HG03139 (cell line): ENCODE measurements at regions not wholly inside any gene's neighbourhood (a gene's known extent, or its start where the extent isn't known, plus 50 kb on each side); places are given as distances from the start of the nearest gene placed in this dataset.

Source experiments
- ATAC-seq: cut with Tn5 transposase; IDR thresholded peaks from one replicate; pipeline ENCODE4 v1.9.1; 2021; ENCODE audit not compliant: unreplicated experiment

GRCh38 chr4:136796953-136797352, 735.3 kb downstream of the PCDH18 start:
- ATAC-seq, result no peak

DNA sequence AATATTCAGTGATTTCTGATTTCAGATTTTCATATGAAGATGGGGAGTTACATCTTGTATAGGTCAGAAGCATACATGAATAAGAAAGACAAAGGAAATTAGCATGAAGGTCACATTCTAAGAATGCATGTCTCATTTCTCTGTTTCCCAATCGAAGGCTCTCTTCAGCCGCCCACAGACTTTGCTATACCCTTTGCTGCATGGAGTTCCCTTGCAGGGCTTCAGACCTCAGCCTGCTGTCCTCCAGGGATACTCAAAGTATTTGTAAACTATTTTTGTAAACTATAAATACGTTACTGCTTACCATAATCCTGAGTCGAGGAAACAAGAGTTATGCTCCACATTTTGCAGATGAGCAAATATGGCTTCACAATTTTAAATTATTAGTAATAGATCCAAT, 738.4 kb downstream of the PCDH18 start:
- ATAC-seq, result no peak

DNA sequence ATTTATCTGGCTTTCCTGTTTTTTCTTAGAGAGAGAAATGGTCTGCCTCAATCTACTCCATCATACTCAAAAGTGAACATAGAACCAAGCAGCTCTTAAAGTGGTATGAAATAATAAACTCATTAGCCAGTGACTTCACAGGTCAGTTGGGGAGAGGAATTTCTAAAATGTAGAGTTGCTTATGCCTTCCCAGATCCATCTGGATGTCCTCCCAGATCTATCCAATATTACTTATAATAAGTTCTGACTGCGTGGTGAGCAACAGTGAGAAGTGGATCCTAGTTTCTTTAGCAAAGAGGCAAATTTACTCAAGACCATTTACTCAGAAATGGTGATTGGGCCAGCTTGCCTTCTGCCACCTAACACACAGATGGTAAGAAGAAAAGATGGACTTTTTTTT, 748.0 kb downstream of the PCDH18 start:
- no peak for ATAC-seq

DNA sequence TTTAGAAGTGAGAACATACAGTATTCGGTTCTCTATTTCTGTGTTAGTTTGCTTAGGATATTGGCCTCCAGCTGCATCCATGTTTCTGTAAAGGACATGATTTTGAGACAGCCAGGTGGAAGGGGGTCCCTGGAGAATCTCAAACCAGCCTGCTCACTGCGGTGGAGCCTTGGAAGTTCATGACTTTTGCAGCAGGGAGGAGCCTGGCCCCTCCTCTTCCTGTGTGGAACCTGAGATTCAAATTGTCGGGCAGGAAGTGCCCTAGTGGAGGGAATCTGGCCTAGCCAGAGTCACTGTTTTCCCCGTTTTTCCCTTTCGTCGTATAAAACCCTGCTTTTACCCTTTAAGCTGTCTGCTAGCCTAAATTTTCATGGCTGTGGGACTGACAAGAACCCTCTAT, 762.6 kb downstream of the PCDH18 start:
- ATAC-seq, result no peak

DNA sequence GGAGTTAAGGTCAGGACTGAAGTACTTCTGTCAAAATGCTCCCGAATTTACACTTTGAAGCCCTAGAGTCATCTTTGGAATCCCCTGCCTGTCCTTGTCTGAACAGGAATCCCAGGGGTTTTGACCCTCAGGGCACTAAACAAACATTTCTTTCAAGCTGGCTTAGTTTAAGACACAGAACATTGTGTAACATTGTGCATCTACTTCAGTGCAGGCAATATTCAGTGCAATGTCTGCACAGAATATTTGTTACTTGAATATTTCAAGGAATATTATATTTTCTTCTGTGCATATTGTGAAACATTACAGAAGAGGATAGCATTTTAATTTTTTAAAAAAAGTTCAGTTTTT, 763.4 kb downstream of the PCDH18 start:
- ATAC-seq, result no peak

DNA sequence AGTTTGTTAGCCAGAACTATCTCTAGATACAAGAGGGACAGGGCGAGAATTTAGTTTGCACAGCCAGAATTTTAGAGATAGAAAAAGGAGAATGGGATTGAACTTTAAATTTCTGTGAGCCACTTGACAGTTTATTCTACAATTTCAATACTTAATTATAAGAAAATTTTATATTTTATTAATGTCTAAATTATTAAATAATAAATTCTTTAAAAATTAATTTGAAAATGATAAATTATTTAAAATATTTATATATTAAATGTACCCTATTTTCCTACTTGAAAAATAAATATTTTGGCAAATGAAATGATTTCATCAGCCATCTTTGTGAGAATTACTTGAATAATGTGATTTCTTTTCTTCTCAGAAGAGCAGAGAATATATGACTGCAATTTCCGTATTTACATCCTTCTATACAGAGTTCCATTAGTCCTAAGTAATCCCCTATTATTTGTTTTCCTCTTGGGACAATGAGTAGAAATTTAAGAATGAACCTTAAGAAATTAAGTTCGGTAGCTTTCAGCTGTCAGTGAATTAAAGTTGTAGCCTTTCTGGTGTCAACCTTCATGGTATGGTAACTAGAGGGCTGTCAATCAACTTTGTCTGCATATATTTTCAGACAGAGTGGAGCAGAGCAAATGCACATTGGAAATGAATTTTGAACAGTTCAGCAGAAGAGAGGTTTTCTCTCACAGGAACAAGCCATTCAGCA, 763.9 kb downstream of the PCDH18 start:
- no peak for ATAC-seq

DNA sequence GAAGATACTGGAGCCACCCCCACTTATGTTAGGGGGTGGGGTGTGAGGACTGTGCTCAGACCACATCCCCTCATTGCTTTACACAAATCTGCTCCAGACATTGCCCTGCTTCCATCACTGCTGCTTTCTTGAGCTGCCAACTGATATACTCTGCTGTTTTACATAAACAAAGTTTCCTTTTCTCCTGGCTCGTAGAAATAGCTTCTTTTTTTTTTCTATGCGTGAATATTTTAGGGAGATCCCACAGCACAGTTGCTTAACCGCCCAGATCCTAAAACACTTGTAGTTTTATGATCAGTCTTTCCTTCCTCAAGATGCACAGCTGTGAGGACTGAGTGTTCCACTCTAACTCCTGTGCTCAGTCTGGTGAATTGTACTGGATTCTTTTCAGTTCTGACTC, 768.4 kb downstream of the PCDH18 start:
- ATAC-seq, result no peak

DNA sequence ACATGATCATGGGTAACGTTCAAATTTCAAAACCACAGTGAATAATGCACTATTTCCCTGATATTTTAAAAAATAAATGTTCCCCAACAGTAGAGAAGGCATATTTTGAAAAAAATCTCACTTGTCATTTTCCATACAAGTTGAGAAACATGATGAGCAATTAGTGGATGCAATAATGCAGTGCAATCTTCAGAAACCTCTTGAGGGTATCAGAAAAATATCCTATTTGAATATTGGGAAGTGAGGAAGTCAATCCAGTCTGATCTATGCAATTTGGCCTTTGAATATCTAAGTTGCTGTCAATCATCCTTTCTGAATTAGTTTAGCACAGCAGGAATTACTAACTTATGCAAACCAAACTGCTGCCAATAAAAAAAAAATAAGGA, 776.8 kb downstream of the PCDH18 start:
- no peak for ATAC-seq

DNA sequence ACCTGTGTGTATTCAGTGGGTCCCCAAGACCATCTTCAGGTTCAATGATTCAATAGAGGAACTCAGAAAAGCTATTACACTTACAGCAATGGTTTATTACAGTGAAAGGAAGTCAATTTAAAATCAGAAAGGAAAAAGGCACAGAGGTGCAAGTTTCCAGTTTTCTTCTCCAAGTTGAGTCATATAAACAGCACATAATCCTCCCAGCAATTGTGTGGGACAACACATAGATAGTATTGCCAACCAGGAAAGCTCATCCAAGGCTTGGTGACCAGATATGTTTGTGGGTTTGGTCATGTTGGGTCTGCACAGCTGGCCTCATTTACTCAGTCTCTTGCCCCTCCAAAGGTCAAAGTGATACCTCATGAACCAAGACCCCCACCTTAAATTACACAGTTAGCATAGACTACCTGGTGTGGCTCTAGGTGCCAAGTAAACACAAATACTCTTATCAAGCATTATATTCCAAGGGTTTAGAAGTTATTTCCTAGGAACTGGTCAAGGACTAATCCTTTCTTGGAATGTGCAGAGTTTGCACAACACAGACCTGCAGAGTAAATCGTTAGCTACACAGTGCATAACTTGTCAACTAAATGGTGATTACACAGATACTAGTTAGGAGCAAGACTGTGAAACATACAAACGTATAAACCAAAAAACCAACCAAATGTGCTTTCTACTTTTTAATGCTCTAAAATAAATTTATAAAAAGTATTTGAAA, 777.3 kb downstream of the PCDH18 start:
- ATAC-seq, result no peak

GRCh38 chr4:136751556-136751955, 780.7 kb downstream of the PCDH18 start:
- no peak for ATAC-seq

- no peak for ATAC-seq
Measured at GRCh38 chr4:136750897-136751296, 781.4 kb downstream of the PCDH18 start.

GRCh38 chr4:136749989-136750388, 782.3 kb downstream of the PCDH18 start:
- no peak for ATAC-seq

DNA sequence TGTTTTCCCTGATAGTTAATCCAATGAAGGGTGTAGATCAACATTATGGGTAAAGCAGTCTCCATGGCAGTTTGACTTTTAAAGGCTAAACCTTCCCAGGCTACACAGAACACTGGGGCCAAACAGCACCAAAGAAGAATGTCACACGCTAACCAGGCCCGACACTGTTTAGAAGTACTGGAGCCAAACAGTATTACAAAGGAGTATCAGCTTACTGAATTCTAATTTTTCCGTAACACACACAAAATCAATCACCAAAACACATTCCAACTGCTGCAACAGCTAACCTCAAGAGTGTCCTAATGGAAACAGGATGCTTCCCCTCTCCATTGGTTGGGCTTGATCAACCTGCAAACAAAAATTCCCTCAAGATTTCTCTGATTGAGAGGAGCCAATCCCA, 783.5 kb downstream of the PCDH18 start:
- ATAC-seq, result no peak

GRCh38 chr4:136748165-136748564, 784.1 kb downstream of the PCDH18 start:
- ATAC-seq, result no peak

GRCh38 chr4:136743238-136743637, 789.1 kb downstream of the PCDH18 start:
- no peak for ATAC-seq

DNA sequence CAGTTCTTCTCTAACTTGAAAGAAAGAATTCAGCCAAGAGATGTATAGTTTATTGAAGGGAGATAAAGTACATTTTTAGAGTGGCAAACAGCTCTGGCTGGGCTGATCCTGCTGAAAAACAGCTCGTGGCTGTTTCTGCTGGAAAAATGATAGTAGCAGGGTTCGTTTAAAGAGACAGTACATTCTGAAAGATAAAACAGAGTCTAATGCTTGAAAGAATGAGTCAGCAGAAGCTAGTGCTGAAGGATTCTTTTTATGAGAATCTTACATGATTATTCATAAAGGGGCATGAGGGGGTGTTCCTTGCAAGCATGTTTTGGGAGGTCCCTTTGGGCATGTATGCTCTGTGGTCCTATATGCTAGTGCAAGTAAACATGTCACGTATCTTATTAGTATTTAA, 790.0 kb downstream of the PCDH18 start:
- ATAC-seq, result no peak

DNA sequence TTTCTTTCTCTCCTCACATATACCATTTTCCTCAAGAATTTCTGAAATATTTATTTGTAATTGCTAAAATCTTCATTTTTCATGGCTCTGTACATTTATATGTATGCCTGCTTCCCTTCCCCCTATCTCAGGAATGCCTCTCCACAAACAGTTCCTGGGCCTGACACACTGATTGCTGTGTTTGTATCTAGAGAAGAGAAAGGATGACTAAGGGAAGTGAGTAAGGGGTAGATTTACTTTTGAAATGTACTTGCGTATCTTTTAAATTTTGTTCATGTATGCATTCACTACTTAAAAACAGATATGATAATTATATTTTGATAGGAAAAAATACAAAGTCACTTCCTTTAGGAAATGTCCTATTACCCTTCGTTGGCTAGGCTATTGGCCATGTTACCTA, 790.8 kb downstream of the PCDH18 start:
- no peak for ATAC-seq

- ATAC-seq, result no peak
Measured at GRCh38 chr4:136740326-136740725, 792.0 kb downstream of the PCDH18 start.

- ATAC-seq, result no peak
Measured at GRCh38 chr4:136737066-136737465, 795.2 kb downstream of the PCDH18 start.

DNA sequence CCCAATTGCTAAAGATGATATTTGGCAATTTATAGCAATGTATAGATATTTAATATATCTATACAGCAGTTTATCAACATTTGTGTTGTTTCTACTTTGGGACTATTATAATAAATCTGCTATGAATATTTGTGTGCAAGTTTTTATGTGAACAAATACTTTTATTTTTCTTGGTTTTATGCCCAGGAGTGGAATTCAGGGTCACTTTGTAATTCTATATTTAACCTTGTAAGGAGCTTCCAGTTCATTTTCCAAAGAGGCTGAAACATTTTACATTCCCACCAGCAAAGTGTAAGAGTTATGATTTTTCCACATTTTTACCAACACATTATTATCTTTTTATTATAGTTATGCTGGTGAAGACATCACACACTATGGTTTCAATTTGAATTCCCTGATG, 801.3 kb downstream of the PCDH18 start:
- ATAC-seq, result no peak

DNA sequence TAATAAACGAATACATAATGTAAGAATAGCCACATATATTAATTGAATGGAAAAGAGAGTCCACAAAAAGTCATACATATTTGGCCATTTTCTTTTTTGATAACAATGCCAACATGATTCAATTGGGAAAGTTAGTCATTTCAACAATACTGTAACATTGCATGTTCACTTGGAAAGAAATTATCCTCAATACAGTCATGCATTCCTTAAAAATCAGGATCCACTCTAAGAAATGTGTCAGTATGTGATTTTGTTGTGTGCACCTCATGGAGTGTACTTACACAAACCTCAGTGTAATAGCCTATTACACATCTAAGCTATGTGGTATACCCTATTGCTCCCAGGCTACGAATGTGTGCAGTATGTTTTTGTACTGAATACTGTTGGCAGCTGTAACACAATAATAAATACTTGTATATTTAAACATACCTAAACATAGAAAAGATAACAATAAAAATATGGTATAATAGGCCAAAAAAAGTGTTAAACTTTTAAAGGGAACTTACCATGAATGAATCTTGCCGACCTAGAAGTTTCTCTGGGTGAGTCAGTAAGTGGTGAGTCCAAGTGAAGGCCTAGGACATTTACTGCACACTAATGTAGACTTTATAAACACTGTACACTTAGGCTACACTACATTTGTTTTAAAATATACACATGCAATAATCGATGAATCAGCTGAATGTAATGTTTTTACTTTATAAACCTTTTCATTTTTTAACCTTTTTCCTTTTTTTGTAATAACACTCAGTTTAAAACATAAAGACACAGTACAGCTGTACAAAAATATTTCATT, 806.8 kb downstream of the PCDH18 start:
- no peak for ATAC-seq

DNA sequence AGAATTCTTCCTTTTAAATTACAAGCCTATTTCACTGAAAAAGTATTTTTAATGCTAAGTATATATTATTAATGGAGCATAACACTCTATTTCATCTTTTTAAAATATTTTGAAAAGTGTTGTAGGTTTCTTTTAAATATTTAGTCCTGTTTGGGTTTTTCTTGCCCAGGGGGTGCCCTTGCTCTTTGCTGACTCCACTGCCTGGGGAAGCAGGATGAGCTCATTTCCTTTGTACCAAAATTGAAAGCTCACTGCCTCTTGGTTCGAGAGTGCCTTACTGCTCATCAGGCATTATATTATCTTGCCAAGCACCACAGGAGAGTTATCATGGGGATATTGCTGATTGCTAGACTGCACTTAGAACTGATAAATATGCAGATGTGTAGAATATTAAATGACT, 819.2 kb downstream of the PCDH18 start:
- no peak for ATAC-seq
